ENCODE measurements at regions not wholly inside any gene's neighbourhood (a gene's known extent, or its start where the extent isn't known, plus 50 kb on each side); places are given as distances from the start of the nearest gene placed in this dataset.

GRCh38 chr16:13437413-13437795 lies 482.6 kb upstream of the ERCC4 start:
- no peak overlapping the region for H3K4me2 ChIP-seq
- H3K36me3 ChIP-seq (ENCODE audit: insufficient read depth): no peaks in the 10 kb centered on the region
- no peaks in the 10 kb centered on the region for H3K79me2 ChIP-seq (ENCODE audit: insufficient read depth, low read depth)
- TF ChIP-seq CTCF (conservative IDR thresholded peaks at IDR 0.05; ENCODE audit: low read depth, low read length): no peak
- H4K20me1 ChIP-seq (ENCODE audit: insufficient read depth): no peaks in the 10 kb centered on the region
- no peaks in the 10 kb centered on the region for H3K4me1 ChIP-seq (ENCODE audit: low read depth, poor library complexity, severe bottlenecking)
- H3K4me3 ChIP-seq (IDR thresholded peaks at IDR 0.05; ENCODE audit: insufficient read depth, low read depth, low read length): no peak overlapping the region
- no peak overlapping the region for H2AFZ ChIP-seq (ENCODE audit: low read depth)
- H3K27ac ChIP-seq: no peak overlapping the region
- H3K9ac ChIP-seq: no peak overlapping the region
- no peaks in the 10 kb centered on the region for H3K27me3 ChIP-seq (ENCODE audit: insufficient read depth, low read depth)

GRCh38 chr16:13438064-13438463 lies 481.9 kb upstream of the ERCC4 start:
- no peaks in the 10 kb centered on the region for H3K79me2 ChIP-seq (ENCODE audit: insufficient read depth, low read depth)
- no peaks in the 10 kb centered on the region for H3K27me3 ChIP-seq (ENCODE audit: insufficient read depth, low read depth)
- H3K4me3 ChIP-seq (IDR thresholded peaks at IDR 0.05; ENCODE audit: insufficient read depth, low read depth, low read length): no peak overlapping the region
- no peak overlapping the region for H3K4me2 ChIP-seq
- no peak overlapping the region for H3K9ac ChIP-seq
- H2AFZ ChIP-seq (ENCODE audit: low read depth): no peak overlapping the region
- no peaks in the 10 kb centered on the region for H3K4me1 ChIP-seq (ENCODE audit: low read depth, poor library complexity, severe bottlenecking)
- H3K36me3 ChIP-seq (ENCODE audit: insufficient read depth): no peaks in the 10 kb centered on the region
- TF ChIP-seq CTCF (conservative IDR thresholded peaks at IDR 0.05; ENCODE audit: low read depth, low read length): no peak
- H3K27ac ChIP-seq: no peak overlapping the region
- no peaks in the 10 kb centered on the region for H4K20me1 ChIP-seq (ENCODE audit: insufficient read depth)

- Histone ChIP-seq H3K4me3 (IDR thresholded peaks at IDR 0.05; ENCODE audit: insufficient read depth, low read depth, low read length) (no peak overlapping the region), H3K27ac (no peak overlapping the region), H3K4me1 (ENCODE audit: low read depth, poor library complexity, severe bottlenecking) (no peaks in the 10 kb centered on the region), H3K9ac (no peak overlapping the region), H3K27me3 (ENCODE audit: insufficient read depth, low read depth) (no peaks in the 10 kb centered on the region), H3K36me3 (ENCODE audit: insufficient read depth) (no peaks in the 10 kb centered on the region), H2AFZ (ENCODE audit: low read depth) (no peak overlapping the region), H3K4me2 (no peak overlapping the region), H3K79me2 (ENCODE audit: insufficient read depth, low read depth) (no peaks in the 10 kb centered on the region), H4K20me1 (ENCODE audit: insufficient read depth) (no peaks in the 10 kb centered on the region)
- no peak for TF ChIP-seq CTCF (conservative IDR thresholded peaks at IDR 0.05; ENCODE audit: low read depth, low read length)
Observed at GRCh38 chr16:13439766-13440165, 480.2 kb upstream of the ERCC4 start.

GRCh38 chr16:13441675-13442074 lies 478.3 kb upstream of the ERCC4 start:
- Histone ChIP-seq H3K4me1 (ENCODE audit: low read depth, poor library complexity, severe bottlenecking) (no peaks in the 10 kb centered on the region), H4K20me1 (ENCODE audit: insufficient read depth) (no peaks in the 10 kb centered on the region), H3K4me3 (IDR thresholded peaks at IDR 0.05; ENCODE audit: insufficient read depth, low read depth, low read length) (no peak overlapping the region), H2AFZ (ENCODE audit: low read depth) (no peak overlapping the region), H3K4me2 (no peak overlapping the region), H3K79me2 (ENCODE audit: insufficient read depth, low read depth) (no peaks in the 10 kb centered on the region), H3K9ac (no peak overlapping the region), H3K27me3 (ENCODE audit: insufficient read depth, low read depth) (no peaks in the 10 kb centered on the region), H3K36me3 (ENCODE audit: insufficient read depth) (no peaks in the 10 kb centered on the region), H3K27ac (no peak overlapping the region)
- TF ChIP-seq CTCF (conservative IDR thresholded peaks at IDR 0.05; ENCODE audit: low read depth, low read length): no peak

GRCh38 chr16:13448346-13448745 lies 471.6 kb upstream of the ERCC4 start:
- no peaks in the 10 kb centered on the region for H4K20me1 ChIP-seq (ENCODE audit: insufficient read depth)
- TF ChIP-seq CTCF (conservative IDR thresholded peaks at IDR 0.05; ENCODE audit: low read depth, low read length): no peak
- H3K27ac ChIP-seq: no peak overlapping the region
- H3K9ac ChIP-seq: no peak overlapping the region
- no peaks in the 10 kb centered on the region for H3K79me2 ChIP-seq (ENCODE audit: insufficient read depth, low read depth)
- H3K4me3 ChIP-seq (IDR thresholded peaks at IDR 0.05; ENCODE audit: insufficient read depth, low read depth, low read length): no peak overlapping the region
- H2AFZ ChIP-seq (ENCODE audit: low read depth): no peak overlapping the region
- no peaks in the 10 kb centered on the region for H3K27me3 ChIP-seq (ENCODE audit: insufficient read depth, low read depth)
- no peak overlapping the region for H3K4me2 ChIP-seq
- no peaks in the 10 kb centered on the region for H3K36me3 ChIP-seq (ENCODE audit: insufficient read depth)
- H3K4me1 ChIP-seq (ENCODE audit: low read depth, poor library complexity, severe bottlenecking): no peaks in the 10 kb centered on the region

Measured in KMS-11 (cell line).